AG04449 (cell line): ENCODE measurements at regions not wholly inside any gene's neighbourhood (a gene's known extent, or its start where the extent isn't known, plus 50 kb on each side); places are given as distances from the start of the nearest gene placed in this dataset.

ENCODE experiments used
- CTCF ChIA-PET: fragments of 350-600 bp; formaldehyde crosslinking; extraction: SDS; loops from one replicate; lab custom pipeline; 2021; ENCODE audit warnings: antibody characterized with exemption; lab: Yijun Ruan, JAX
- POLR2A ChIA-PET: fragments of 400-600, 350-600 bp; formaldehyde crosslinking; extraction: SDS; loops from one replicate; lab custom pipeline; 2020; ENCODE audit warnings: antibody characterized with exemption, inconsistent platforms; lab: Yijun Ruan, JAX
- DNase-seq: peaks from one replicate; pipeline ENCODE4 v3.0.0-alpha.2; 2010; ENCODE audit warnings: low read depth, low spot score
- H3K4me3 ChIP-seq: 2 replicates; pipeline ENCODE4 v1.5.1; 2011; ENCODE audit warnings: low read depth, mild to moderate bottlenecking, control low read depth, low read length
- CTCF ChIP-seq: IDR thresholded peaks from one replicate; pipeline ENCODE4 v1.5.1; 2011; ENCODE audit warnings: mild to moderate bottlenecking, moderate library complexity, low read length, control low read depth, inconsistent platforms; ENCODE audit not compliant: insufficient read depth; ENCODE audit errors: missing control alignments

GRCh38 chr4:127102361-127102760 is 530.4 kb upstream of the INTU start:
- no peak for DNase-seq
- CTCF ChIA-PET = no interaction called here
- H3K4me3 ChIP-seq = no peak overlapping the region
- POLR2A ChIA-PET = interaction anchor here (0.6 kb wide), 1 partner anchor 992 kb away, joined by 3 read pairs; no protein-coding TSS in a partner anchor
- no peak for TF ChIP-seq CTCF

- ChIA-PET CTCF (no interaction called here), POLR2A (no interaction called here)
- TF ChIP-seq CTCF = no peak
- DNase-seq = no peak
- no peak overlapping the region for H3K4me3 ChIP-seq
Measured at GRCh38 chr4:127103681-127104115, 529.1 kb upstream of the INTU start.

GRCh38 chr4:127113844-127114362 is 518.9 kb upstream of the INTU start:
- no peak for TF ChIP-seq CTCF
- no peak overlapping the region for H3K4me3 ChIP-seq
- ChIA-PET POLR2A (no interaction called here), CTCF (no interaction called here)
- DNase-seq = no peak

- CTCF ChIA-PET = interaction anchor here (1.0 kb wide), 1 partner anchor 22 kb away, joined by 3 read pairs; no protein-coding TSS in a partner anchor
- POLR2A ChIA-PET = no interaction called here
Measured at GRCh38 chr4:127118681-127119080, 514.1 kb upstream of the INTU start.

GRCh38 chr4:127120441-127121090 is 512.2 kb upstream of the INTU start:
- no peak for DNase-seq
- CTCF ChIA-PET = no interaction called here
- POLR2A ChIA-PET = no interaction called here
- no peak overlapping the region for H3K4me3 ChIP-seq
- no peak for TF ChIP-seq CTCF

More at GRCh38 chr4:127118681-127119080, 514.1 kb upstream of the INTU start:
- DNase-seq = no peak
- no peak overlapping the region for H3K4me3 ChIP-seq
- TF ChIP-seq CTCF = no peak

- TF ChIP-seq CTCF = peak; percentile 30
- H3K4me3 ChIP-seq = no peak overlapping the region
- POLR2A ChIA-PET = no interaction called here
- CTCF ChIA-PET = interaction anchor here (1.0 to 1.3 kb wide), 8 partner anchors 9 to 901 kb away, joined by 3 to 7 read pairs (median 3); no protein-coding TSS in a partner anchor
- DNase-seq = no peak
Measured at GRCh38 chr4:127124919-127125318, 507.8 kb upstream of the INTU start.
